NCI-H1694 treated with DMSO at 0.1 percent for 48 hours (cell line): ENCODE measurements at regions not wholly inside any gene's neighbourhood (a gene's known extent, or its start where the extent isn't known, plus 50 kb on each side); places are given as distances from the start of the nearest gene placed in this dataset.

Experiments
- DNase-seq: peaks from one replicate; lab custom pipeline; 2025; lab: John Stamatoyannopoulos, UW

DNA sequence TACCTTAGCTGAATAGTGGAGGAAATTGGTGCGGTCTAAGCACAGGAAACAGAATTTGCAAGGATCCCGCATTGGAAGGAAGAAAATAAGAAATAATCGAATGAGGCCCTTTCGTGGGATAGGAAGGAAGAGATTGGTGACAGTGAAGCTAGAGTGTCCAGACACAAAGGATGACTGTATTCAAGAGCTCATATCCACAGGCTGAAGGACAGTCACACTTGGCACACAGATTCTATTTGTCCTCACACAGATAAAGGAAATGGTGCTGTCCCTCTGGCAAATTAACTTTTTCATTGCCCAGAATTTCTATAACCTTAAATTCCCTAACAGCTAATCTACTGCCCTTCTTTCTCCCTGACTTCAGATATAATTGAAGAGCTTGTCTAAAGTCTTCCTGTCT lies 2188.9 kb upstream of the TENM3 start:
- DNase-seq = no peak

DNA sequence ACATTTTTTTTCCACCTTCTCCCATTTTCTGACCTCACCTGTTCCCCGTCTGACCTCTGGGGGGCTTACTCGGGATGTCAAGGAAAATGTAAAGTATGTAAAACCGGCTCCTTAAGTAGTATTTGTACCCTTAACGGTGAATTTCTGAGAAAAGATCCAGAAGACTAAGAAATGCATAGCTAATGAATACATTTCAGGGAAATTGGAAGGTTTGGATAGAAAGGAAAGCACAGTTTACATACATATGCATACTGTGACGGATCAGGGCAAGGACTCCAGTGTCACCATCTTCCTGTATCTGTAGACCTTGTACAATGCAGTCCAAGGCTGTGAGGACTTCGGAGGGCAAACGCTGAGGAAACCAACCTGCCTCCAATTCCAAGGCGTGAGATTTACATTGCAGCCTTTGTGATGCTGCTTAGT lies 2185.9 kb upstream of the TENM3 start:
- DNase-seq = no peak

DNA sequence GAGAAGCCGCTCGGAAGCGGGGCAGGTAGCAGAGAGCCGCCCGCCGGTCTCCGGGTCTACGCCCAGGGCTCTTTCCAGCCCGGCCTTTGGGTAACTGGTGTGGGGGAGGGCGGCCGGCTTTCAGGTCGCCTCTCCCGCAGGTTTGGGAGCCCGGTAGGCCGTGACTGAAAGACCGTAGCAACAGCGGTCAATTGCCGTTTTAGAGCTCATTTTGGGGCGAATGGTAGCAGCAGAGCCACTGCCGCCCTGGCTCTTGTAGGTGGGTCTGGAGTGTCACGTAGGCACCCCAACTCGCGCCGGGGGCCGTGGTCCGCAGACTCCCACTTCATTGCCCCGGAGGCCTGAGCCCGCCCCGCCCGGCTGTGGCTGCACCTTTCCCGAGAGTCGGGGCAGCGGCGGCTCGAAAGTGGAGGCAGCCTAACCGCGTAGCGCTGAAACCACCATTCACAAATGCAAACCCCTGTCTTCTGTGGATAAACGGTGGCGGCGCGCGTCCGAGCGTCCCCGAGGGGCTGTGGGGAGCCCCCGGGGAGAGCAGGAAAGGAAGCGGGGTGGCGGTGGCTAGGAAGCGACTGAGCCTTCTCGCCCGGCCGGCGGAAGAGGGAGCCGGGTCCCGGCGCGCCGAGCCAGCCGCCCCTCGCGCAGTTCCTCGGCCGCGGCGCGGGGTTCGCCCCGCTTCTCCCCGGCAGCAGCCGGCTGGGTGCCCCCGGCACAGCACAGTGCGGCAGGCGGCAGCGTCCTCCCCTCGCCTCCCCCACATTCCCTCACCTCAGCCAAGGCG lies 2185.1 kb upstream of the TENM3 start:
- DNase-seq = no peak

DNA sequence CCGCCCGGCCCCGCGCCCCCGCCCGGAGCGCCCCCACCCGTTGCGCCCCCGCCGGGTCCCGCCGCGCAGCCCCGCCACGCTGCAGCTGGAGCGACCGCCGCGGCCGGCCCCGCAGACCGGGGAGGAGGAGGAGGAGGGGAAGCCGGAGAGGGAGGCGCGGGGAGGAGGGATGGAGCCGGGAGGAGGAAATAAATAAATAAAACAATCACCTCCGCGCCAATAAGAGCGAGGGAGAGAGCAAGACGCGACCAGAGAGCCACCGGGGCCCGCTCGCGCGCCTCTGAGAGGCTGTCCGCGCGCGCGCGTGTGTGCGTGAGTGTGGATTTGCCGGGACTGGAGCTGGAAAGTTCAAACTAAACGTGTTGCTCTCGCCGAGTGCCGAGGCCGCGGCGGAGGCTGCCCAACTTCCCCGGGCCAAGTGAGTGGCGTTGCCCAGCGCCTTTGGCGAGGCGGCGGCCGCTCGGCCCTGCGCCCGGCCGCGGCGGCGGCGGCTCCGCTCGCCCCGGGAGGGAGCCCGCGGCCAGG lies 2184.4 kb upstream of the TENM3 start:
- DNase-seq = no peak

DNA sequence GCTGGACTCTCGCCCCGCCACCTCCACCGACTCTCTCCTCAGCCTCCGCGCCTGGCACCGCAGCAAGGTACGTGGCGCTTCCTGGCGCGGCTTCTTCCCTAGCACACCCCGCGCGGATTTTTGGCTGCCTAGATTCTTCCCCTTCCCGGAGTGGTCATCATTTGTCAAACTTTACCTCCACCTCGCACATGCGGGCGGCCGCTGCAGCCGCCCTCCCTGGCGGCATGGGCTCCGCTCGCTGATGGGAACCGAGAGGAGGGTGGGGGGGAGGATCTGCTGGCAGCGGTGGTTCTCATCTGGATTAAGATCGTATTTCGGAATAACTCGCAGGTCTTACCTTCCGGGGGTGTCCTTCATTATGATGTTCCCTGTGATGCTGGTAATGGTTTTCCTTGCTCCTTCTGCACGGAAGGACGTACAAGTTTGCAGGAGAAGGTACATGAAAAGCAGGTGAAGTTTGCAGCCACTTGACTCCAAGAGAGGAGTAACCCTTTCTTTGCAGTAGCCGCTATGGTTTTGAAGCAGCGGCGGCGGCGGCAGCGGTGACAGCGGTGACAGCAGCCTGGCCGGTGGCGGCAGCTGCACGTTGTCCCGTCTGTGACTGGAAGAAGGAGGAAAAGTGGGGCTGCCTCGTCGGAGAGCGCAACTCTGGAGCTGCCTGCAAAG lies 2183.9 kb upstream of the TENM3 start:
- DNase-seq = no peak

DNA sequence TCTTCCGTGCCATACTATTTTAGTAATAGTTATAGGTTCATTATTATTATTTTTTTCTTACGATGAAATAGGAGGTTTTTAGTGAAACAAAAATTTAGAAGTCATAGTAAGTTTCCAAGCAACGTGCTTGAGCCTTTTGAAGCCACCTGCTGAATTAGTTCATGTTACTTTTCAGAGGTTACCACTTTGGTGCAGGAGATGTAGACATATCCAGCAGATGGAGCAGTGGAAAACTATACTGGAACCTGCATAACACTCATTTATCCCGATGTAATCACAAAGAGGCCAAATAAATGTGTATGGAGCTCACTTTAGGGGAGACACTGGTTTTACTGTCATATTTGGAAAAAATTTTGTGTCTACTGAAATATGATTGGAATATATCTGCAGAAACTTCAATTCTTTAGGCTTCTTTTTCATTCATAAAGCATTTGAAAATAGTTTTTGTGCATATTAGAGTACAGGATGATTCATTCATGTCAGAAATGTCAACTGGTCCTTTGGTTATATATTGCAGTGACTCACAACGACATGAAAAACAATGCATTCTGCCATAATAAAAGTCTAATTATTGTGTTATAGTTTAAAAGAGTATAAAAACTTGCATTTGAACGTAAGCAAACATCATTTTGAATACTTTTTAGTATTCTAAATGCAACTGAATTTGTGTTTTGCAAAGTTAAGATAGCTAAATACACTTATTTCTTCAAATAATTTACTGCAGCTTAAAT lies 2182.9 kb upstream of the TENM3 start:
- DNase-seq = no peak

DNA sequence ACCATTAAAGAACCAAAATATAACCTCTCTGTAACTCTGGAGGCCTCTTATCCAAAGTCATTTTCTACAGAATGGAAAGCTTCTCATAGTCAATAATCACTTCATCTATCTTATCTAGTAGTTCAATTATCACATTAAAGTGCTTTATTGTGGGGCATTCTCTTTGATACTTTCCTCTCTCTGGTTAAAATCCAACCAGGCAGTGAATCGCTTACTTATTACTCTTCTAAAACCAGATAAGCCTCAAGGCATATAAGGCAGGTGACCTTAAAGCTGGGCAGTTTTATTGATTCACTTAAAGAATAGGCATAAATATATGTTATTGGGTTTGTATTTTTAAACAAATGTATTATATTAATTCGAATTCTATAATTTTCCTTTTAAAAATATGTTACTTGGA lies 2162.1 kb upstream of the TENM3 start:
- no peak for DNase-seq

DNA sequence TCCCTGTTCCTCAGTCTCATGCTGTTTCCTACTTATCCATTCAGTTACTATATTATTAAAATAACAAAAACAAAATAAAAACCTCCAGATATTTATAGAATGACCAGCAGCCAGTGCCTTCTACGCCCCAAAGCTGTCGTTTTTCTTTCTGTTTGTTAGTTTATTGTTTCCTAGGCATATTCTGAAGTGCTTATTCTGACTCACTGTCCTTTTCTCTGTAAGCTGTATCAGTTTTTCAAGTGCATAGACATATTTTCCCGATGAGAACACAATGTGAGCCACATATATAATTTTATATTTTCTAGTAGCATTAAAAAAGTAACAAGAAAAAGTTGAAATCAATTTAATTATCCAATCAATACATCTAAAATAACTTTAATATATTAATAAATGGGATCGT lies 2158.6 kb upstream of the TENM3 start:
- no peak for DNase-seq

DNA sequence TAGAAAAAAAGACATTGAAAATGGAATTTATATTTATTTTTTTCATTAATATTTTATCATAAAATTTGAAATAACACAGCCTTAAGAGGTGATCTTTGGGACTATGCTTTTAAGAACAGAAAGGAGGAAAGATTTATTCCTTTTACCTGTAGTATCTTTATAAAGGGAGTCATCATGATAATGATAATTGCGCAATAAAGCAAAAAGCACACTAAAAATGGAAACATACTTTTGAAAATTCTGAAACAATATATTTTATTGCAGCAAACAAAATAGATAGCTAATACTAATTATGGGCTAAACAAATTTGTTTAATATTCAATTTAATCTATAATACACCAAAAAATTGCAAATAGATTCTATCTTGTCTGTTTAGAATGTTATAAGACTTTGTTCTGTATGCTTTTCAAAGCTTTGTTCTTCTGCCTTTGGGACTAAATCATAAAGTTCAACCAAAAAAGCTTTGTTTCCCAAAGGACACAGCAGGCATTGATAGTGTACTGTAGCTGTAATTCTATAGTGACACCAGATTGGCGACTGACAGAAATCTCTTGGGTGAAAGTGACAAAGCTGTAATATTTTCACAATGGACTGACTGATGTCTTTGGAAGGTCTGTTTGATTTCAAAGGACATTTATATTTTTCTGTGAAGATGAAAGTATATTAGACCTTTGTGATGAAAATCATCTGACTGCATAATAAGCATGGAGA lies 2156.6 kb upstream of the TENM3 start:
- no peak for DNase-seq

DNA sequence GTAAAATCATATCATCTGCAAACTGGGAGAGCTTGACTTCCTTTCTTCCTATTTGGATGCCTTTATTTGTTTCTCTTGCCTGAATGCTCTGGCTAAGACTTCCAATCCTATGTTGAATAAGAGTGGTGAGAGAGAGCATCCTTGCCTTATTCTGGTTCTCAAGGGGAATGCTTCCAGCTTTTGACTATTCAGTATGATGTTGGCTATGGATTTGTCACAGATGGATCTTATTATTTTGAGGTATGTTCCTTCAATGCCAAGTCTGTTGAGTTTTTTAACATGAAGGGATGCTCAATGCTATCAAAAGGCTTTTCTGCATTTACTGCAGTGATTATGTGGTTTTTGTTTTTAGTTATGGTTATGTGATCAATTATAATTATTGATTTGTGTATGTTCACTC lies 2144.6 kb upstream of the TENM3 start:
- no peak for DNase-seq

DNA sequence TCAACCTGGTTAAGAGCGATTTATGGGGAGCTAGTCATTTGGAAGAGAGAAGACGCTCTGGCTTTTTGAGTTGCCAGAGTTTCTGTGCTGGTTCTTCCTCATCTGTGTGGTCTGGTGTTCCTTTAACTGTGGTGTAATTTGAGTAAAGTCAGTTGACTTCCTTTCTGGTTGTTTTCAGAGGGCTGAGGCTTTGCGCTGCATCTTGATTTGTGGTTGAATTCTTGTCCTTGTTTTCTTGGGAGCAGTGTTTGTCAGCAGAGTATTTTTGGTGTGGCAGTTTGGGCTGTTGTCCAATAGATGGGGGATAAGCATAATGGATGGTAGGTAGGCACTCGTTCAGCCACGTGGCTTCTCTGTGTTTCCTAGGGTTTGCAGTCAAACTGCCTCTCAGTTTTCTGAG lies 2143.2 kb upstream of the TENM3 start:
- no peak for DNase-seq

DNA sequence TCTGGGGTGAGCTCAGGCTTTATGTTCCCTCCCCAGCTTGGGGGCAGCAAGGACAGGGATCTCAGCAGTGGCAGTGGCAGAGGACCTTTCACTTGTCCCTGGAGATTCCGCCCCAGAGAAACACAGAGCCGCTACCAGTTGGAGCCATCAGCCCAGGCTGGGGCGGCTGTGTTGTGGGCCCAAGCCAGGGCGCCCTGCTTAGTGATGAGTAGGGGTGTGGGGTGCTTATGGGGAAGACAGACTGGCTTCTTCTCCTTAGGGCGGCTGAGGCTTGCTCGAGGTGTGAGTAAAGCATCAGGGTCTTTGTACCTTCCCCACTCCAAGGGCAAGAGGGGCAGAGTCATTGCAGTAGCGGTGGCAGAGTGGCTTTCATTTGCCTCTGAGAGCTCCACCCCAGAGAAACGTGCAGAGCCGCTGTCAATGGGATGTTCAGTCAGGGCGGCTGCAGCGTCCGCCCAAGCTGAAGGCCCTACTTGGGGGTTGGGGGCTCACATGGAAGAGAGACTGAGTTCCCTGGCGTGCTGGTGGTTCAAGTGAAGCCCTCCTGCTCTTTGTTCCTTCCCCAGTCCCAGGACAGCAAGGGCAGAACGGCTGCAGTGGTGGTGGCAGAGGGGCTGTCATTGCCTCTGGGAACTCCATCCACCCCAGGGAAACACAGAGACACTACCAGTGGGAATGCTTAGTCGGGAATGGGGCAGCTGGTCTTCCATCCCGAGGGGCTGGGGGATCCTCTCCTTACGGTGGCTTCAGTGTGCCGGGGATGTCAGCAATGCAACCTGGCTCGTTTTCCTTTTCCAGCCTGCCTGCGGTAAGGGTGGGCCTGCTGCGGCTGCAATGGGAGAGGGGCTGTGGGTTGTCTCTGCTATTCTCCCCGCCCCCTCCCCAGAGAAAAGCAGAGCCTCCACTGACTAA lies 2142.5 kb upstream of the TENM3 start:
- no peak for DNase-seq

DNA sequence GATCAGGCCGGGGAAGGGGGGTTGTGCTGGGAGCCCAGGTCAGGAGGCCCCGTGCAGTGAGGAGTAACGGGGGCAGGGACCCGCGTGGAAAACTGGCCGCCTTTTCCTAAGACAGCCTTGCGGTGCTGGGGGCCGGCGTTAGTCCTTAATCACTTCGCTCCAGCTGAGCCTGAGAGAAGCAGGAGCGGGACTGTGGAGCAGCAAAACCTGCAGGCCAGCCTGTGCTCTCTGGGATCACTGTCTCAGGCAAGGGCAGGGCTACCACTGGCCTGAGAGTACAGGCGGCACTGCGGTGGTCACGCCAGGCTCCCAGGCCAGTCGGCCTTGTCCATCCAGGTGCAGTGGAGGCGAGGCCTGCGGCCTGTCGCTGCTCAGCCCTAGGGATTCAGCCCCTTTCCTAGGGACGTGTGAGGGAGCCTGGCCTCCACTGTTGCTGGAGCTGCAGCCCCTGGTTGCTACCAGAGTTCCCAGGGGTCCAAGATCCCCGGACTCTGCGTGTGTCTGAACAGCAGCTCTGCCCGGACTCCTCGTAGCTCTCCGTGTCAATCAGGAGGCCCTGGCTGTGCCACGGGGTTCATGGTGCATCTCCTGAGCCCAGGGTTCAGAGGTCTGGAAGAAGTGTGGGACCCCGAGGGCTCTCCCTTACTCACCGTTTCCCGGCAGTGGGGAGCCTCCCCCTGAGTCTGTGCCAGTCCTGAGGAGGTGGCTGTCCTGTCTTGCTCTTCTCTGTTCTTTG lies 2141.7 kb upstream of the TENM3 start:
- DNase-seq = no peak

DNA sequence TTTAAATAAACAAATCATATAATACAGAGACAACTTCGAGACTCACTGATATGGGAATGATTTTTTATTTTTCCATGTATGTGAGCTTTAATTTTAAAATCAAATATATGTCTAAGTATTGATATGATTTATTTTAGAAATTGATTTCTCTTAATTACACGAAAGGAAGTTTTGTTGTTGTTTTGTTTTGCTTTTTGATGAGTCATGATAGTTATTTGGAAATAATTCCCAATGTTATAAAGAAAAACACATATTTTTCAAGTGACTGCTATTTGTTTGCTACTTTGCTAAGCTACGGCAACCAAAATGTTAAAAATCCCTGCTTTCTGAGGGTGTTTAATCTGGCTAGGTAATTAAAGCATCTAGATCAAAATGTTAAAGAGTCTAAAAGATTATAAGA lies 2139.4 kb upstream of the TENM3 start:
- no peak for DNase-seq

DNA sequence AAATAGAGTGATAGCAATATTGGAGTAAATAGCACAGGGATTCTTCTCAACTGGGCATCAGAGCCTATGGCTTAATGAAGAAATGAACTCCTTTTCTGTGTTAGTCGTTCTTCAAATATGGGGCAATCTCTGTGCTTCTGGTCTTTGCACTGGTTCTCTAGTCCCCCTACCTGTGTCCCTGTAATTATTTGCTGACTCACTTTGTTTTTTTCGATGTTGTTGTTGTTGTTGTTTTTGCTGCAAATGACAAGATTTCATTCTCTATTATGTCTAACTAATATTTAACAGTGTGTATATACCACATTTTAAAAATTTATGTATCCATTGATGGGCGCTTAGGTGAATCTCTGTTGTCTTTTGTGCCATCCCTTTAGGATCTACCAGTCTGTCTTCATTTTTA lies 2137.8 kb upstream of the TENM3 start:
- DNase-seq = no peak

DNA sequence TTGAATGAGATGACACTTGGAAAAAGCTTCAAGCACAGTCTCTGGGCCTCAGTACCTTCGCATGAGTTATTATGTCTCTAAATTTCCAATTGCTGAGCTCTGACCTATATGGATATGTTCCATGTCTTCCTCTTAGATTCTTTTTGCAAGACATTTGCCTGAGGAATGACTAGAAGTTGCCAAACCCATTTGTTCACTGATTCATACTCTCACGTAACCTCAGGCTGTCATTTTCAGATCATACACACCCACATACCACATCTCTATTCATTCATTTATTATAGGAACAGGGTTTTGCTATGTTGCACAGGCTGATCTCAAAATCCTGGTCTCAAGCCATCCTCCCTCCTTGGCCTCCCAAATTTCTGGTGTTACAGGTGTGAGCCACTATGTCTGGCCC lies 2137.1 kb upstream of the TENM3 start:
- no peak for DNase-seq

DNA sequence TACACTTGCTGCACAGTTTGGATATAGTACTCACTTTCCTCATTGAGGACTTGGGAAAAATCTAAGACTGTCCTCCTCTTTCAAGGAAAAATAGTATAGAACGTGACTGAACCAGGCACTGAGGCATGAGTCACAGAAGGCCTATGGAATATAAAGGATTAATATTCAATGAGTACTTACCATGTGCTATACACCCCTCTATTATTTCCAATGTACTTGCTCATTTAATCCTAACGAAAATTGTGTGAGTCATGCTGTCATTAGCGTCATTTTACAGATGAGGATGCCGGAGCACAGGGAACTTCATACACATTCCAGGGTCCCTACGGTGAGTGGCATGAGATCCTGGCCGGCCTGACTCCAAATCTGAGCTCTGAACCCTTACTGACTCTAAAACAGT lies 2136.2 kb upstream of the TENM3 start:
- DNase-seq = no peak

DNA sequence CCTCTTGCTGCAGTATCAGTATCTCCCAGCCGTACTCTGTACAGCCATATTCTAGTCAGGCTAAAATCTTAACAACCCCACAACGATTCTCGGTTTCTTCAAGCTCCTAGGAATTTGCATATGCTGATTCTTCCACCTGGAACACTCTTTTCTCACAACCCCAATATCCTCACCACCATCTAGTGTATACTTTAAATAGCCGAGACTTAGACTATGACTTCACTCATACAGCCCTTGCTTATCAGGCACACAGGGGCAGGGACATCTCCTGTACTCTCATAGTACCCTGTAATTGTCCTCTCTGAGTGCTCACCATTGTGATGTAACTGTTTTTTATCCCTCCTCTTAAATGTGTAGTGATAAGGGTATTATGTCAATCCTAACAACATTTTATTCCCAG lies 2126.4 kb upstream of the TENM3 start:
- DNase-seq = no peak

DNA sequence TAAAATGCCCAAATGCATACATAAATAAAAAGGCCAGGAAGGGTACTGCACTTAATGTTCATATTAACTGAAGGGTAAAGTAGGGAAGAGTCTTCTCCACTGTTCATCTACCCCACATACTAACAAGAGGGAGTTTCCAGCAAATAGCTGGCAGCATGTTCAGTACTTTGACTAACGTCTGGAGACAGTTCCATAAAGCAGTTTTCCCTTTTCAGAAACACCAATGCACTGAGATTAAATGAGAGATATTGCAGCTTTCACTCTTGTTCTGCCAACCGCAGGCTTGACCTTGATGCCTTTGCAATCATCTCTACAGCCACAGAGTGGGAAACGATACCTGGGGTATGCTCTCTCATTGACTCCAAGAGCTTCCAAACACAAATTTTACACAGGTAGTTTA lies 2123.1 kb upstream of the TENM3 start:
- no peak for DNase-seq

DNA sequence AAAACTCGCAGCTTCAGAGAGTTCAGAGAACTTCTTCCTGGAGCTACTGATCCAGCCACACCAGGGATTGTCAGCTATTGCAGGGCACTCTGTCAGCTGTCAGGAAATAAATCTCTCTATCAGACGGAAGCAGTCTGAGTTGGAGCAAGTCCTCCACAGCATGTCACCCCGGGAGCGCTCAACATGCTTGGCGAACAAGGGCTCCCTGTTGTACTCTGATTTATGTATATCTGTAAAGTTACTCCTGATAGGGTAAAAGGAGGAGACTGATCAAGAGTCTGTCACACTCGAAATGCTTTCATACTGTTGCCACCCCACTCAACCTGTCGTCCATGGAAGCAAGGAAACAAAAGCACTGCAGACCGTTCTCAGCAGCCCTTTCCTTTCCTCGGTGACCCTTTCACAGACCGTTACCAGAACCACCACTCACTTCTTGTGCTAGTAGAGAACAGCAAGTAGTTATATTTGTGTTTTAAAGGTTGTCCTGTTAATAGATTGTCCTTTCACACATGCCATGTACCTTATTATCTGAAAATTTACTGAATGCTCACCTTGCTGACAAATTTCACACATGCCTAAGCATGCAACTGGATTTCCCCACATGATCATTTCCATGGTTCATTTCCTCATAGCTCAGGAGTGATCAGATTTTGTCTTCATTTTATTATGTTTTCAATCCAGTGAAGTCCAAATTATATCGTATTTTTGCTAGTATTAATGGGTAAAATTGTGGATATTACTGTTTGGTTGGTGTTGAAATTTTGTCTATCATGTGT lies 2108.9 kb upstream of the TENM3 start:
- DNase-seq = no peak
